Activated T-helper 17 cell treated with anti-CD3 and anti-CD28 coated beads, Interleukin-2, amount 50 U/mL, for 72 hours (primary cell): ENCODE measurements at regions not wholly inside any gene's neighbourhood (a gene's known extent, or its start where the extent isn't known, plus 50 kb on each side); places are given as distances from the start of the nearest gene placed in this dataset.
"Not testable (repeated sequence)": the region's sequence is repeated elsewhere in the genome, so short reads cannot be mapped to it uniquely, and the experiment has no call there.

ENCODE experiments used
- ATAC-seq: fragments of 150-1000 bp; cut with Tn5 transposase; replicated peaks from 2 replicates; pipeline ENCODE4 v1.10.0; 2021; ENCODE audit warnings: mild to moderate bottlenecking, moderate library complexity
- H3K27ac Mint-ChIP-seq: one replicate; pipeline ENCODE4 v1.8.0; 2022; ENCODE audit warnings: mixed read lengths
- H3K27me3 Mint-ChIP-seq: one replicate; pipeline ENCODE4 v1.8.0; 2022; ENCODE audit warnings: mixed read lengths
- H3K36me3 Mint-ChIP-seq: one replicate; pipeline ENCODE4 v1.8.0; 2022; ENCODE audit warnings: low read depth, mild to moderate bottlenecking, mixed read lengths
- H3K4me1 Mint-ChIP-seq: one replicate; pipeline ENCODE4 v1.8.0; 2022; ENCODE audit warnings: mixed read lengths
- H3K4me3 Mint-ChIP-seq: one replicate; pipeline ENCODE4 v1.8.0; 2022; ENCODE audit warnings: mild to moderate bottlenecking, mixed read lengths
- H3K9me3 Mint-ChIP-seq: one replicate; pipeline ENCODE4 v1.8.0; 2022; ENCODE audit warnings: mixed read lengths

DNA sequence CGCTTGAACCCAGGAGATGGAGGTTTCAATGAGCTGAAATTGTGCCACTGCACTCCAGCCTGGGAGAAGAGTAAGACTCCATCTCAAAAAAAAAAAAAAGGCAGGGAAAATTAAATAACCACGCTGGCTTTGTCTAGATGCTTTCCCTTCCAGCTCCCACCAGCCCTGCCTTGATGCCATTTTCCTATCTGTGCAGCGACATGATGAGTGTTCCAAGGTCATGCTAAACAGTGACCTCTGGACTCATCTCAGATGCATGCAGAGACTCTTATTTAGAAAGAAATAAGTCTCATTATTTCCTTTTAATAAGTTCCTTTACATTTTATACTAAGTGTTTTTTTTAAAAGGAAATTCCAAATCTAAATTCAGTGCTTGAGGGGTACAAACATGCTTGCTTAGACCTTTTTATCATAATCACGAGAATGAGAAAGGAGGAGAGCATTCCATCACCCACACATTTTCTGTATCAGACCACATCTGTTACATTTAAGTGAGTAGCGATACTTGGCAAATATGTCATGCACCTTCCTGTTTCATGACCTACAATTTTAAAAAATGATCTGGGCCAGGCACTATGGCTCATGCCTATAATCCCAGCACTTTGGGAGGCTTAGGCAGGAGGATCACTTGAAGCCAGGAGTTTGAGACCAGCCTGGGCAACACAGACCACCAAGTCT lies 101.1 kb upstream of the RREB1 start:
- Mint-ChIP-seq H3K27ac (no peak overlapping the region), H3K9me3 (no peaks in the 10 kb centered on the region), H3K36me3 (no peaks in the 10 kb centered on the region), H3K4me3 (no peak overlapping the region), H3K4me1 (no peaks in the 10 kb centered on the region), H3K27me3 (peaks cover 6% of the 10 kb centered on the region)
- peak; percentile 81 for ATAC-seq

DNA sequence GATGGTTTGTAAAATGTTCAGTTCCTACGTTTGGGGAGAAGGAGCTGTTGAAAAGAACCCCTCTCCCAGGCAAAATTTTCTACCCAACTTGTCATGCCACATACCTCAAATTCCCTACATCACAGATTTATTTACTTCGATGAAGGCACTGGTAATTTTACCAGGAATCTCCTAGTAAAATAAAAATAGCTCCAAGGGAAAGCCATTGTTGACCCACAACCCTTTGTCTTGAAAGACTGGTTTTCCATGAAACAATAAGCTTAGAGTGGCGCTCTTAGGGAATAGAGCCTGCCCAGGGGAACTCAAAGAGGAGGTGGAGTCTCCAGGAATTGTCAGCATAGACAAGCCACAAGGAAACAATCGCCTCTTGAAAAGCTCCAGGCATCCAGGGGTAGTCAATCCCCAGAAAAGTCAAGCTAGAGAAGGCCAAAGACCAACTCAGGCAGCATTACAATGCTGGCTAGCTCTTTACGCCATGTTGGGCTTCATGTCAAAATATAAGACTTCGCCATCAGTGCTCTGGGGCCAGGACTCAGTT lies 99.2 kb upstream of the RREB1 start:
- no peaks in the 10 kb centered on the region for H3K36me3 Mint-ChIP-seq
- ATAC-seq = no peak
- peaks cover 7% of the 10 kb centered on the region for H3K27me3 Mint-ChIP-seq
- no peak overlapping the region for H3K4me3 Mint-ChIP-seq
- no peak overlapping the region for H3K27ac Mint-ChIP-seq
- no peaks in the 10 kb centered on the region for H3K9me3 Mint-ChIP-seq
- H3K4me1 Mint-ChIP-seq = no peaks in the 10 kb centered on the region

DNA sequence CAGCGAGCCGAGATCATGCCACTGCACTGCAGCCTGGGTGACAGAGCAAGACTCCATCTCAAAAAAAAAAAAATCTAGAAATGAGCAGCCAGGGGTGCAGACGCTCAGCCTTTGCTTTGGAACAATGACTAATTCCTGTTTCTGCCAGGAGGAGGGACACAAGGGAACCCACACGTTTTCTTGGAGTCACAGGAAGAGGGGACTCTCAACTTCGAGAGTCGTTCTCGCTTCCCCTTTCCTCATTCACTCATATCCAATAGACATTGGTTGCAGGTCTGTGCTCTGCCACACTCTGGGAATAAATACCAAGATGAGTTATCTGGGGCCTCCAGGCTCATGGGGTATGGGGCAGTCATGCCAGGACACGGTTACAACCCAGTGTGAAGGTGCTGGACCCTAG lies 91.5 kb upstream of the RREB1 start:
- Mint-ChIP-seq H3K4me3 (no peak overlapping the region), H3K27me3 (peaks cover 14% of the 10 kb centered on the region), H3K27ac (no peak overlapping the region), H3K4me1 (no peaks in the 10 kb centered on the region), H3K36me3 (no peaks in the 10 kb centered on the region), H3K9me3 (no peaks in the 10 kb centered on the region)
- ATAC-seq = no peak

DNA sequence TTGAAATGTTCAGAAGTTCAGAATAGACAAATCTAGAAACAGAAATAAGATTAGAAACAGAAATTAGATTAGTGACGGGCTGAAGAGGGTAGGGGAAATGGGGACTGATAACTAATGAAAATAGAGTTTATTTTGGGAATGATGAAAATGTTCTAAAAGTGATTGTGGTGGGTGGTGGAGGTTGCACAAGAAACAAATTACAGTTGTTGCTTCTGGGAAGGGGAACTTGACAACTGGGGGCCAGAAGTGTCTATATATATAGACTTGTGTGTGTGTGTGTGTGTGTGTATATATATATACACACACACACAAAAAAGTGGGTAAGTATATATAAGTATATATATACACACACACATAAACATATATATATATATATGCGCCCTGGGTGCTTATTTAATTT lies 86.5 kb upstream of the RREB1 start:
- no peaks in the 10 kb centered on the region for H3K9me3 Mint-ChIP-seq
- peaks cover 12% of the 10 kb centered on the region for H3K27me3 Mint-ChIP-seq
- no peaks in the 10 kb centered on the region for H3K36me3 Mint-ChIP-seq
- H3K4me3 Mint-ChIP-seq = no peak overlapping the region
- no peak overlapping the region for H3K27ac Mint-ChIP-seq
- no peak for ATAC-seq
- no peaks in the 10 kb centered on the region for H3K4me1 Mint-ChIP-seq

DNA sequence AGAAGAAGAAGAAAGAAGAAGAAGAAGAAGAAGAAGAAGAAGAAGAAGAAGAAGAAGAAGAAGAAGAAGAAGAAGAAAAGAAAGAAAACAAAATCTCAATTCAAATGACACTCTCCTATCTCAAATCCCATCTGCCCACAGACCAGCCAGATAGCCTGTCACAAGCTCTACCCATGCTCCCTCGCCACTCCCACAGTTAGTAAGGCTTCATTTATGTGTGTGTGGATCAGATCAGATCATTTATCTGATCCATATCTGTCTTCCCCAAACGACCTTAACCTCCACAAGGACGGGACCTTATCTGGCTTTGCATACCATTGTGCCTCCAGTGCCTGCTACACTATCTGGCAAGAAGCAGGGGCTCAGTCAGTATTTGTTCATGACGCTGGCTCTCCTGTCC lies 81.9 kb upstream of the RREB1 start:
- H3K27ac Mint-ChIP-seq = no peak overlapping the region
- H3K4me1 Mint-ChIP-seq = no peaks in the 10 kb centered on the region
- H3K27me3 Mint-ChIP-seq = peaks cover 11% of the 10 kb centered on the region
- H3K36me3 Mint-ChIP-seq = no peaks in the 10 kb centered on the region
- no peaks in the 10 kb centered on the region for H3K9me3 Mint-ChIP-seq
- no peak for ATAC-seq
- H3K4me3 Mint-ChIP-seq = no peak overlapping the region

DNA sequence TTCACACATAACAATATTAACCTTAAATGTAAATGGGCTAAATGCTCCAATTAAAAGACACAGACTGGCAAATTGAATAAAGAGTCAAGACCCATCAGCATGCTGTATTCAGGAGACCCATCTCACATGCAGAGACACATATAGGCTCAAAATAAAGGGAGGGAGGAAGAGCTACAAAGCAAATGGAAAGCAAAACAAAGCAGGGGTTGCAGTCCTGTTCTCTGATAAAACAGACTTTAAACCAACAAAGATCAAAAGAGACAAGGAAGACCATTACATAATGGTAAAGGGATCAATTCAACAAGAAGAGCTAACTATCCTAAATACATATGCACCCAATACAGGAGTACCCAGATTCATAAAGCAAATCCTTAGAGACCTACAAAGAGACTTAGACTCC lies 78.8 kb upstream of the RREB1 start:
- H3K27ac Mint-ChIP-seq, H3K9me3 Mint-ChIP-seq, H3K4me1 Mint-ChIP-seq, H3K36me3 Mint-ChIP-seq, H3K4me3 Mint-ChIP-seq, ATAC-seq: not testable (repeated sequence)
- H3K27me3 Mint-ChIP-seq = peaks cover 14% of the 10 kb centered on the region

DNA sequence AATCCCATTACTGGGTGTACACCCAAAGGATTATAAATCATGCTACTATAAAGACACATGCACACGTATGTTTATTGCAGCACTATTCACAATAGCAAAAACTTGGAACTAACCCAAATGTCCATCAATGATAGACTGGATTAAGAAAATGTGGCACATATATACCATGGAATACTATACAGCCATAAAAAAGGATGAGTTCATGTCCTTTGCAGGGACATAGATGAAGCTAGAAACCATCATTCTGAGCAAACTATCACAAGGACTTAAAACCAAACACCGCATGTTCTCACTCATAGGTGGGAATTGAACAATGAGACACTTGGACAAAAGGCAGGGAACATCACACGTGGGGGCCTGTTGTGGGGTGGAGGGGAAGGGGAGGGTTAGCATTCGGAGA lies 76.8 kb upstream of the RREB1 start:
- H3K36me3 Mint-ChIP-seq, H3K4me1 Mint-ChIP-seq, ATAC-seq, H3K4me3 Mint-ChIP-seq, H3K27ac Mint-ChIP-seq, H3K9me3 Mint-ChIP-seq: not testable (repeated sequence)
- peaks cover 15% of the 10 kb centered on the region for H3K27me3 Mint-ChIP-seq

DNA sequence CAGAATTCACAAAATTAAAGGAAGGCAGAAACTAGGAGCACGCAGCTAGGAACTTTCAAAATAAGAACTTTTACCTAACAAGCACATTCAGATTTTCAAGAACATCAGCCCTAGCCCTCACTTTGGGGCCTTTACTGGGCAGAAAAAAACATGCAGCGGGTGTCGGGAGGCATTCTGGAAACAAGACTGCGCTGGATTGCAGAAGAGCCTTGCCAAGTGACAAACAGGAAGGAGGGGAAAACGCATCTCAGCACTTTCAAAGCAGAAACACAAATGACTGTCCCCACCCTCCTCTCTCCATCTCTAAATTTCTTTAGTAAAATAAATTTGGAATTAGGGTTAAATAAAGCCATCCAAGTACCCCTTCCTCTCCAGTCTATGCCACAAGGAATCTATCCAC lies 74.6 kb upstream of the RREB1 start:
- H3K27me3 Mint-ChIP-seq = peaks cover 15% of the 10 kb centered on the region
- no peak for ATAC-seq
- H3K9me3 Mint-ChIP-seq = peaks cover 2% of the 10 kb centered on the region

DNA sequence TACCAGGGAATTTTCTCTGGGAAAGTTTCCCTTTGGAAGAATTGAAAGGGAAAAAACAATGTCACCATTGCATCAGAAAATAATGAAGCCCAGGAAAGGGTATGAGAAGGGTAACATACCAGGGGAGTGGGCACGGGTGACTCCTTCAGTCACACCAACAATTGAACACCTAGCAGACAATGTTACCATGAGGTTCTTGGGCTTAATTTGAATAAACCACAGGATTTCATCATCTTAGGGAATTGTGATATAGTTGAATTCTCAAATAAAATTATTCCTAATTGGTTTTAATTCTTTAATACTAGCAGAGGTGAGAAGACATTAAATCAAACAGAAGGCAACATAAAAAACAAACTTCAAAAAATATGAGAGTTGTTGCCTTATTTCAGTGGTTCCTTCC lies 73.7 kb upstream of the RREB1 start:
- no peaks in the 10 kb centered on the region for H3K4me1 Mint-ChIP-seq
- peaks cover 17% of the 10 kb centered on the region for H3K27me3 Mint-ChIP-seq

More for the DNA sequence above, 74.6 kb upstream of the RREB1 start:
- H3K4me3 Mint-ChIP-seq = no peak overlapping the region
- no peaks in the 10 kb centered on the region for H3K4me1 Mint-ChIP-seq
- H3K27ac Mint-ChIP-seq = no peak overlapping the region
- no peaks in the 10 kb centered on the region for H3K36me3 Mint-ChIP-seq

DNA sequence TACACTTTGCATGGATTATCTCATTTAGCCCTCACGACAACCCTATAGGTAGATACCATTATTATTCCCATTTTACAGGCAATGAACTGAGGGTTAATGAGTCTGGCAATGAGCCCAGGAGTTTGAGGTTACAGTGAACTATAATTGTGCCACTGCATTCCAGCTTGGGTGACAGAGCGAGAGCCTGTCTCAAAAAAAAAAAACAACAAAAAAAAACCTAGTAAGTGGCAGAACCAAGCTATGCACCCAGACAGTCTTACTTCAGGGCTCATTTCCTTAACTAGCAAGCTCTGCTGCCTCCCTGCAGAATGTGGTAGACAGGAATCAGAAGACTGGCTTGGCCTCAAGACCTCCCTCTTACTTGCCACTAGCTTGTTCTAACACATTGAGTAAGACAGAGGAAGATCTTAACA lies 71.9 kb upstream of the RREB1 start:
- Mint-ChIP-seq H3K4me3 (no peak overlapping the region), H3K27ac (no peak overlapping the region), H3K36me3 (no peaks in the 10 kb centered on the region), H3K27me3 (peaks cover 12% of the 10 kb centered on the region), H3K9me3 (peaks cover 3% of the 10 kb centered on the region), H3K4me1 (no peaks in the 10 kb centered on the region)
- ATAC-seq = no peak

More for the DNA sequence above, 73.7 kb upstream of the RREB1 start:
- peaks cover 3% of the 10 kb centered on the region for H3K9me3 Mint-ChIP-seq
- H3K36me3 Mint-ChIP-seq = no peaks in the 10 kb centered on the region
- no peak overlapping the region for H3K27ac Mint-ChIP-seq
- no peak for ATAC-seq
- H3K4me3 Mint-ChIP-seq = no peak overlapping the region

DNA sequence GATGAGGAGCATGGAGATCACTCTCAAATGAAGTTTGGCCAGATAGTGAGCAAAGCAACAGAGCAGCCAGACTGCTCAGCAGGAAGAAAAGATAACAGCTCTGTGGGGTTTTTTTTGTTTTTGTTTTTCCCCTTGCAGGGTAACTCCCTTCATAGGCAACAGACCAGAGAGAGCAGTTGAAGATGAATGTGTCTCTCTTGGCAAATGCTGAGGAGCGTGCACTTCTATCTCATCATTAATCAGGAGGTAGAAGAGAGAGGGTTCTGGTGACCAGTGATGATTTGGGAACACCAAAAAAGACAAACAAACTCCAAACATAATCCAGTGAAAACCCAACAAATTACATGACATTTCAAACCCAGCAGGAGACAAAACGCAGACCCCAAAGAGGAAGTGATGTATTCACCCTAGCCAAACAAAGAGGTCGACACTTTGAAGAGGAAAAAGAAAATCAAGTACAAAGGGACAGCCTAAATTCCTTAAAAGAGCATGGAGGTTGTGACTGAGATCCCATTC lies 66.2 kb upstream of the RREB1 start:
- Mint-ChIP-seq H3K9me3 (peaks cover 3% of the 10 kb centered on the region), H3K4me3 (no peak overlapping the region), H3K27me3 (peaks cover 5% of the 10 kb centered on the region), H3K27ac (no peak overlapping the region), H3K36me3 (no peaks in the 10 kb centered on the region), H3K4me1 (peaks cover 5% of the 10 kb centered on the region)
- ATAC-seq = no peak

DNA sequence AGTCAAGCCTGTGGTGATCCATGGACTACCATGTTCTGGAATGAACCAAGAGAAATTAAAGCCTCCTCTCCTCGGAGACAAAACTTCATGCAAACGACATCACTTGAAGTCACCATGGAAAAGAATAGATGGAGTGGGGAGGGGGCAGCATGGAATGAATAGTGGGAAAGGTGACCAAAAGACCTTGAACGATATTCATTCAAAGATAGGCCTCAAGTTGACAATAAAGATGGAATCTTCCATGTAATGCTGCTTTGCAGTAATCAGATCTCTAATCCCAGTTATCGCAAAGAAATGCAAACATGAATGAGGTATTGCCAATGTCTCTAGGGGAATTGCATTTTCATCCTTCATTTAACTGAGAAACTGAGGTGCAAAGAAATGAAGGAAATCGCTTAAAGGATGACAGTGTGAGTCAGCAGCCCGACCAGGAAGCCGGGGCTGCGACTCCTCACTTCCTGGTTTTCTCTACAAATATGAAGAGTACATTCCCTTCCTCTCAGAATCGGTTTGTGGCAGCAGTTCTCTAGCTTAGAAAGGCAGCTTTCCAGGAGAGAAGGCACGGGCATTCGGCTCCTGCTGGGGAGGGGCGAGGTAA lies 65.6 kb upstream of the RREB1 start:
- ATAC-seq = no peak
- H3K27me3 Mint-ChIP-seq = peaks cover 5% of the 10 kb centered on the region
- H3K27ac Mint-ChIP-seq = no peak overlapping the region
- H3K36me3 Mint-ChIP-seq = no peaks in the 10 kb centered on the region
- peaks cover 3% of the 10 kb centered on the region for H3K9me3 Mint-ChIP-seq
- no peak overlapping the region for H3K4me3 Mint-ChIP-seq
- H3K4me1 Mint-ChIP-seq = peaks cover 5% of the 10 kb centered on the region

DNA sequence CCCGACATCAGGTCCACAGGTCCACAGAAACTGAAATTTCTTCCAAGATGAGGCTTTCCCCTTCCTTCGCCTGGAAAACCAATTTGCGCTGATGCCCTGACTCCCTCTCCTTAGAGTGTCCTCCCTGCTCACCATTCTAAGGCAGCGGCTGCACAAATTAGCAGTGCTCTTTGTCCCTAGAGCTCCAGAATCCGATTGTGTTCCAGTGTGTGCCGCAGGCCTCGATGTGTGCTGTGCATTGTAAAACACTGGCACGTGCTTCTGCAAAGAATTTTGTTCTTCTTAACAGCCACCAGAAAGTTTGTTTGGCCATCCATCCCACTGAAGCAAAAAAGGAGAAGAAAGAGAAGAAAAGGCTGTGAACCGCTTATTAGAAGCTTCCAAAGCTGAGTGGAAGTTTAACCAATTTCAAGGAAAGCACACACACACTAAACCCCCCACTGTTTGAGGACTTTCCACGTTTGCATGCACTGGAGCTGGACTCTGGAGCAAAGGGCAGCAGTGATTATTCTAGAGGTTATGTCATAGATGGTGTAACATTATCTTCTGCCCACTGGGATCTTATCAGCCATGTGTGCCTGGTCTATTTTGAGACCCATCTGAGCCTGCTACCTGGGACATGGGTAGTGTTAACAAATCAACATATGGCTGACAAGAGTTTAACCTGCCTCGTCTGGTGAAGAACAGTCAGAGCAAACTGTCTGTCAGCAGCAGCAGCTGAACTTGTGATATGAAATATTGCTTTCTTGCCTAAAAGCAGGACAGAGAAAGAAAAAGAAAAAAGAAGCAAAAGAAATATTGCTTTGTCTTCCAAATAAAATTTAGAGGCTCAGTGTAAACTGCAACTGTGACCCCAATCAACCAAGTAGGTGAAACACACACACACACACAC lies 64.9 kb upstream of the RREB1 start:
- Mint-ChIP-seq H3K4me1 (peaks cover 5% of the 10 kb centered on the region), H3K9me3 (peaks cover 3% of the 10 kb centered on the region), H3K4me3 (no peak overlapping the region), H3K27me3 (peaks cover 5% of the 10 kb centered on the region), H3K27ac (no peak overlapping the region), H3K36me3 (no peaks in the 10 kb centered on the region)
- ATAC-seq = no peak

DNA sequence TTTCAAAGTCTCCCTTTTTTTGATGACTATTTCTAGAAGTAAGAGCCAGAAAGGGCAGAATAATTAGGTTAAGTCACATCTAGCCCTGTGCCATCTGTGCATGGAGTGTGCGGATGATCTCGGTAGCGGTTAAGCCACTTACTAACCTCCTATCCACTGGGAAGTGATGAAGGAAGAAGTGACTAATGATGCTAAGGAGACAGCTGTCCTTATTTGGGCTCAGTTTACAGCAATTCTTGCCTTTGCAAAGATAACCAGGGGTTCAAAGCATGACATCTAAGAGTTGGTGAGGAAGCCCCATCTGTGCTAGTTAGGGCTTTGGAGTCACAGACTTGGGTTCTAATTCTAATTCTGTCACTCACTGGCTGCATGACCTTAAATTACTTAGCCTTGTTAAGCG lies 62.4 kb upstream of the RREB1 start:
- no peak overlapping the region for H3K27ac Mint-ChIP-seq
- H3K4me1 Mint-ChIP-seq = peaks cover 5% of the 10 kb centered on the region
- H3K9me3 Mint-ChIP-seq = no peaks in the 10 kb centered on the region
- ATAC-seq = no peak
- no peaks in the 10 kb centered on the region for H3K36me3 Mint-ChIP-seq
- H3K4me3 Mint-ChIP-seq = no peak overlapping the region
- no peaks in the 10 kb centered on the region for H3K27me3 Mint-ChIP-seq
